ENCODE measurements at regions not wholly inside any gene's neighbourhood (a gene's known extent, or its start where the extent isn't known, plus 50 kb on each side); places are given as distances from the start of the nearest gene placed in this dataset.

DNA sequence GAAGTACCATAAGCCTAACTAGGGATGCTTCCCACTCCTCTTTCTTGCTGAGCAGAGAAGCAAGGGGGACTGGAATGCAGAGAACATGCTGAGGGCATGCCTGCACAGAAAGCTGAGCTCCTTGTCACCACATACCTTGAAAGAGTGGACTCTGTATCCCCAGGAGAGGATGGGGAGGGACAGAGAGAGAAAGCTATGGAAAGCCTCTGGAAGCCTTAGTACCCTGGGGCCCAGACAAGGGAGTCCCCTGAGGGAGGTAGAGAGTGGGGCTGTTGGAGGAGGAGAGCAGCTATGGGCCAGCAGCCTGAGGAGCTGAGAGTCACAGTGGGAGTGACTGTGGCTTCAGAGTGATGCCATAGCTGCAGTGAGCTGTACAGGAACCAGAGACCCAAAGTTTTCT lies 77.9 kb downstream of the RTL9 start (continued):
- TF ChIP-seq SMARCC2 (IDR thresholded peaks at IDR 0.05) (no peak), RFX5 (IDR thresholded peaks at IDR 0.05; ENCODE audit: low read depth, low read length) (no peak), CCAR2 (optimal IDR thresholded peaks at IDR 0.05; ENCODE audit: low read depth, low read length) (no peak), TGIF2 (CRISPR knock-in tag; IDR thresholded peaks at IDR 0.05) (no peak)

GRCh38 chrX:110437686-110438085 lies 79.0 kb downstream of the RTL9 start:
- TF ChIP-seq RFX3 (CRISPR knock-in tag; IDR thresholded peaks at IDR 0.05) (no peak), HCFC1 (IDR thresholded peaks at IDR 0.05; ENCODE audit: low read depth, low read length) (no peak), ATF4 (CRISPR knock-in tag; IDR thresholded peaks at IDR 0.05) (no peak), ZNF326 (CRISPR knock-in tag; IDR thresholded peaks at IDR 0.05; ENCODE audit: borderline replicate concordance) (no peak), ZNF296 (CRISPR knock-in tag; conservative IDR thresholded peaks at IDR 0.05) (no peak), ZSCAN21 (CRISPR knock-in tag; IDR thresholded peaks at IDR 0.05; ENCODE audit: borderline replicate concordance) (no peak), ZNF878 (CRISPR knock-in tag; IDR thresholded peaks at IDR 0.05) (no peak), ZSCAN12 (CRISPR knock-in tag; IDR thresholded peaks at IDR 0.05) (no peak), ZBTB7B (CRISPR knock-in tag; IDR thresholded peaks at IDR 0.05) (no peak), ZNF460 (CRISPR knock-in tag; IDR thresholded peaks at IDR 0.05; ENCODE audit: borderline replicate concordance) (no peak), KDM5A (IDR thresholded peaks at IDR 0.05; ENCODE audit: borderline replicate concordance, low read length) (no peak), ZNF746 (CRISPR knock-in tag; IDR thresholded peaks at IDR 0.05) (no peak), HIVEP1 (CRISPR knock-in tag; IDR thresholded peaks at IDR 0.05) (no peak), EED (CRISPR knock-in tag; IDR thresholded peaks at IDR 0.05) (no peak), ZNF205 (CRISPR knock-in tag; IDR thresholded peaks at IDR 0.05) (no peak), U2AF1 (optimal IDR thresholded peaks at IDR 0.05; ENCODE audit: low read depth, low read length) (no peak)
- TF ChIP-seq, protein P1, sequence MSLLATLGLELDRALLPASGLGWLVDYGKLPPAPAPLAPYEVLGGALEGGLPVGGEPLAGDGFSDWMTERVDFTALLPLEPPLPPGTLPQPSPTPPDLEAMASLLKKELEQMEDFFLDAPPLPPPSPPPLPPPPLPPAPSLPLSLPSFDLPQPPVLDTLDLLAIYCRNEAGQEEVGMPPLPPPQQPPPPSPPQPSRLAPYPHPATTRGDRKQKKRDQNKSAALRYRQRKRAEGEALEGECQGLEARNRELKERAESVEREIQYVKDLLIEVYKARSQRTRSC (CRISPR knock-in tag; IDR thresholded peaks at IDR 0.05; ENCODE audit: low read depth), result no peak
- Histone ChIP-seq H3K9me3 (ENCODE audit: low read length) (no peaks in the 10 kb centered on the region), H2AFZ (ENCODE audit: low read length) (no peak overlapping the region), H3K4me1 (ENCODE audit: insufficient read depth, low read length) (peaks cover 27% of the 10 kb centered on the region), H3K36me3 (replicated peaks in 1 of 2; ENCODE audit: control insufficient read depth in 1 of 2, insufficient read depth in 2 of 2, low read length in 2 of 2) (no peaks in the 10 kb centered on the region), H3K4me3 (replicated peaks in 1 of 3; ENCODE audit: insufficient read depth in 1 of 3, low read depth in 2 of 3, low read length in 3 of 3) (no peak overlapping the region), H4K20me1 (ENCODE audit: insufficient read depth, low read length) (no peaks in the 10 kb centered on the region), H3K27ac (ENCODE audit: extremely low read length, insufficient read depth, low read length) (no peak overlapping the region), H3K79me2 (ENCODE audit: insufficient read depth, low read length) (no peaks in the 10 kb centered on the region), H3K4me2 (ENCODE audit: low read depth, low read length) (no peak overlapping the region), H3K27me3 (ENCODE audit: control insufficient read depth in 1 of 2, insufficient read depth in 2 of 2, low read length in 2 of 2) (no peaks in the 10 kb centered on the region), H3K9ac (ENCODE audit: insufficient read depth, low read depth, low read length) (no peak overlapping the region)
- ATAC-seq (no peak), DNase-seq (ENCODE audit: low spot score) (no peak), FAIRE-seq (no peak)
- intact Hi-C loops (cut with micrococcal nuclease; ENCODE audit: unreplicated experiment), result no loop called here
- CTCF ChIA-PET (ENCODE audit: low intra/inter-chr PET ratio, low total read pairs), result no interaction called here
- POLR2A ChIA-PET, result no interaction called here
- BruUV-seq (replicated peaks), result no TSS peak
- 50% methylated on average over 2 of the region's 2 CpGs for WGBS (ENCODE audit: low lambda C conversion rate)
- in situ Hi-C loops (cut with HindIII; ENCODE audit: extremely low pct_ligation_motif_present, low pct_unique_long_range_greater_than_20kb), result no loop called here

Data from HepG2 (cell line).